A673 (cell line): ENCODE measurements at regions not wholly inside any gene's neighbourhood (a gene's known extent, or its start where the extent isn't known, plus 50 kb on each side); places are given as distances from the start of the nearest gene placed in this dataset.

Experiments
- EZH2 ChIP-seq: fragments of 200-600 bp; sonication (generic); IDR thresholded peaks from 2 replicates; pipeline ENCODE4 v1.6.1; 2017; ENCODE audit warnings: borderline replicate concordance, low read depth, mild to moderate bottlenecking, mixed read lengths, antibody characterized with exemption, low read length; ENCODE audit not compliant: poor library complexity, severe bottlenecking
- TF ChIP-seq, protein P1 (sequence below): fragments of 300-800, 200-600 bp; sonication (generic); conservative IDR thresholded peaks from 2 replicates; pipeline ENCODE4 v1.5.1; 2017; ENCODE audit warnings: low read depth, mild to moderate bottlenecking, antibody characterized with exemption, low read length, moderate library complexity, mixed read lengths

GRCh38 chr3:40663280-40663679 lies 138.5 kb downstream of the ZNF621 start:
- TF ChIP-seq, protein P1, sequence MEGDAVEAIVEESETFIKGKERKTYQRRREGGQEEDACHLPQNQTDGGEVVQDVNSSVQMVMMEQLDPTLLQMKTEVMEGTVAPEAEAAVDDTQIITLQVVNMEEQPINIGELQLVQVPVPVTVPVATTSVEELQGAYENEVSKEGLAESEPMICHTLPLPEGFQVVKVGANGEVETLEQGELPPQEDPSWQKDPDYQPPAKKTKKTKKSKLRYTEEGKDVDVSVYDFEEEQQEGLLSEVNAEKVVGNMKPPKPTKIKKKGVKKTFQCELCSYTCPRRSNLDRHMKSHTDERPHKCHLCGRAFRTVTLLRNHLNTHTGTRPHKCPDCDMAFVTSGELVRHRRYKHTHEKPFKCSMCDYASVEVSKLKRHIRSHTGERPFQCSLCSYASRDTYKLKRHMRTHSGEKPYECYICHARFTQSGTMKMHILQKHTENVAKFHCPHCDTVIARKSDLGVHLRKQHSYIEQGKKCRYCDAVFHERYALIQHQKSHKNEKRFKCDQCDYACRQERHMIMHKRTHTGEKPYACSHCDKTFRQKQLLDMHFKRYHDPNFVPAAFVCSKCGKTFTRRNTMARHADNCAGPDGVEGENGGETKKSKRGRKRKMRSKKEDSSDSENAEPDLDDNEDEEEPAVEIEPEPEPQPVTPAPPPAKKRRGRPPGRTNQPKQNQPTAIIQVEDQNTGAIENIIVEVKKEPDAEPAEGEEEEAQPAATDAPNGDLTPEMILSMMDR: no peak
- no peak for TF ChIP-seq EZH2
